ENCODE measurements at regions not wholly inside any gene's neighbourhood (a gene's known extent, or its start where the extent isn't known, plus 50 kb on each side); places are given as distances from the start of the nearest gene placed in this dataset.

DNA sequence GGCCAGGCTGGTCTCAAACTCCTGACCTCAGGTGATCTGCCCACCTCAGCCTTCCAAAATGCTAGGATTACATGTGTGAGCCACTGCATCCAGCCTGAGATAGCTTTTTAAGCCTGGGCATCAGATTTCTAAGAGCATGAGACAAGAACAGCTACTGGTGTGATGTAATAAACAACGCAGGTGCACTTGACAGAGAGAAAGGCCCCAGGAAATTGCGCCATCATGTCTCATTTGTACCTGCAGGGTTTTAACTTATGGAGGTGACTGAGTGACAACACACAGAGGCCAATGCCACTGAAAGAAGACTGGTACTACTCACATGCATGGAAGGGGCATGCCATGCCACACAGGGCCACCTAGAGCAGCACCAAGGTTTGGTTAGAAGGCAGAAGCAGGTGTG is 209.4 kb downstream of the SP3 start:
- TF ChIP-seq, protein P1, sequence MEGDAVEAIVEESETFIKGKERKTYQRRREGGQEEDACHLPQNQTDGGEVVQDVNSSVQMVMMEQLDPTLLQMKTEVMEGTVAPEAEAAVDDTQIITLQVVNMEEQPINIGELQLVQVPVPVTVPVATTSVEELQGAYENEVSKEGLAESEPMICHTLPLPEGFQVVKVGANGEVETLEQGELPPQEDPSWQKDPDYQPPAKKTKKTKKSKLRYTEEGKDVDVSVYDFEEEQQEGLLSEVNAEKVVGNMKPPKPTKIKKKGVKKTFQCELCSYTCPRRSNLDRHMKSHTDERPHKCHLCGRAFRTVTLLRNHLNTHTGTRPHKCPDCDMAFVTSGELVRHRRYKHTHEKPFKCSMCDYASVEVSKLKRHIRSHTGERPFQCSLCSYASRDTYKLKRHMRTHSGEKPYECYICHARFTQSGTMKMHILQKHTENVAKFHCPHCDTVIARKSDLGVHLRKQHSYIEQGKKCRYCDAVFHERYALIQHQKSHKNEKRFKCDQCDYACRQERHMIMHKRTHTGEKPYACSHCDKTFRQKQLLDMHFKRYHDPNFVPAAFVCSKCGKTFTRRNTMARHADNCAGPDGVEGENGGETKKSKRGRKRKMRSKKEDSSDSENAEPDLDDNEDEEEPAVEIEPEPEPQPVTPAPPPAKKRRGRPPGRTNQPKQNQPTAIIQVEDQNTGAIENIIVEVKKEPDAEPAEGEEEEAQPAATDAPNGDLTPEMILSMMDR (IDR thresholded peaks at IDR 0.05): no peak
- TF ChIP-seq, protein P2, sequence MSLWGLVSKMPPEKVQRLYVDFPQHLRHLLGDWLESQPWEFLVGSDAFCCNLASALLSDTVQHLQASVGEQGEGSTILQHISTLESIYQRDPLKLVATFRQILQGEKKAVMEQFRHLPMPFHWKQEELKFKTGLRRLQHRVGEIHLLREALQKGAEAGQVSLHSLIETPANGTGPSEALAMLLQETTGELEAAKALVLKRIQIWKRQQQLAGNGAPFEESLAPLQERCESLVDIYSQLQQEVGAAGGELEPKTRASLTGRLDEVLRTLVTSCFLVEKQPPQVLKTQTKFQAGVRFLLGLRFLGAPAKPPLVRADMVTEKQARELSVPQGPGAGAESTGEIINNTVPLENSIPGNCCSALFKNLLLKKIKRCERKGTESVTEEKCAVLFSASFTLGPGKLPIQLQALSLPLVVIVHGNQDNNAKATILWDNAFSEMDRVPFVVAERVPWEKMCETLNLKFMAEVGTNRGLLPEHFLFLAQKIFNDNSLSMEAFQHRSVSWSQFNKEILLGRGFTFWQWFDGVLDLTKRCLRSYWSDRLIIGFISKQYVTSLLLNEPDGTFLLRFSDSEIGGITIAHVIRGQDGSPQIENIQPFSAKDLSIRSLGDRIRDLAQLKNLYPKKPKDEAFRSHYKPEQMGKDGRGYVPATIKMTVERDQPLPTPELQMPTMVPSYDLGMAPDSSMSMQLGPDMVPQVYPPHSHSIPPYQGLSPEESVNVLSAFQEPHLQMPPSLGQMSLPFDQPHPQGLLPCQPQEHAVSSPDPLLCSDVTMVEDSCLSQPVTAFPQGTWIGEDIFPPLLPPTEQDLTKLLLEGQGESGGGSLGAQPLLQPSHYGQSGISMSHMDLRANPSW (CRISPR knock-in tag; conservative IDR thresholded peaks at IDR 0.05; ENCODE audit: low read depth): no peak
- TF ChIP-seq, protein P3, sequence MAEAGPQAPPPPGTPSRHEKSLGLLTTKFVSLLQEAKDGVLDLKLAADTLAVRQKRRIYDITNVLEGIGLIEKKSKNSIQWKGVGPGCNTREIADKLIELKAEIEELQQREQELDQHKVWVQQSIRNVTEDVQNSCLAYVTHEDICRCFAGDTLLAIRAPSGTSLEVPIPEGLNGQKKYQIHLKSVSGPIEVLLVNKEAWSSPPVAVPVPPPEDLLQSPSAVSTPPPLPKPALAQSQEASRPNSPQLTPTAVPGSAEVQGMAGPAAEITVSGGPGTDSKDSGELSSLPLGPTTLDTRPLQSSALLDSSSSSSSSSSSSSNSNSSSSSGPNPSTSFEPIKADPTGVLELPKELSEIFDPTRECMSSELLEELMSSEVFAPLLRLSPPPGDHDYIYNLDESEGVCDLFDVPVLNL (CRISPR knock-in tag; IDR thresholded peaks at IDR 0.05; ENCODE audit: borderline replicate concordance, low read depth): no peak
- TF ChIP-seq, protein P4, sequence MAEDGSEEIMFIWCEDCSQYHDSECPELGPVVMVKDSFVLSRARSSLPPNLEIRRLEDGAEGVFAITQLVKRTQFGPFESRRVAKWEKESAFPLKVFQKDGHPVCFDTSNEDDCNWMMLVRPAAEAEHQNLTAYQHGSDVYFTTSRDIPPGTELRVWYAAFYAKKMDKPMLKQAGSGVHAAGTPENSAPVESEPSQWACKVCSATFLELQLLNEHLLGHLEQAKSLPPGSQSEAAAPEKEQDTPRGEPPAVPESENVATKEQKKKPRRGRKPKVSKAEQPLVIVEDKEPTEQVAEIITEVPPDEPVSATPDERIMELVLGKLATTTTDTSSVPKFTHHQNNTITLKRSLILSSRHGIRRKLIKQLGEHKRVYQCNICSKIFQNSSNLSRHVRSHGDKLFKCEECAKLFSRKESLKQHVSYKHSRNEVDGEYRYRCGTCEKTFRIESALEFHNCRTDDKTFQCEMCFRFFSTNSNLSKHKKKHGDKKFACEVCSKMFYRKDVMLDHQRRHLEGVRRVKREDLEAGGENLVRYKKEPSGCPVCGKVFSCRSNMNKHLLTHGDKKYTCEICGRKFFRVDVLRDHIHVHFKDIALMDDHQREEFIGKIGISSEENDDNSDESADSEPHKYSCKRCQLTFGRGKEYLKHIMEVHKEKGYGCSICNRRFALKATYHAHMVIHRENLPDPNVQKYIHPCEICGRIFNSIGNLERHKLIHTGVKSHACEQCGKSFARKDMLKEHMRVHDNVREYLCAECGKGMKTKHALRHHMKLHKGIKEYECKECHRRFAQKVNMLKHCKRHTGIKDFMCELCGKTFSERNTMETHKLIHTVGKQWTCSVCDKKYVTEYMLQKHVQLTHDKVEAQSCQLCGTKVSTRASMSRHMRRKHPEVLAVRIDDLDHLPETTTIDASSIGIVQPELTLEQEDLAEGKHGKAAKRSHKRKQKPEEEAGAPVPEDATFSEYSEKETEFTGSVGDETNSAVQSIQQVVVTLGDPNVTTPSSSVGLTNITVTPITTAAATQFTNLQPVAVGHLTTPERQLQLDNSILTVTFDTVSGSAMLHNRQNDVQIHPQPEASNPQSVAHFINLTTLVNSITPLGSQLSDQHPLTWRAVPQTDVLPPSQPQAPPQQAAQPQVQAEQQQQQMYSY (CRISPR knock-in tag; IDR thresholded peaks at IDR 0.05): no peak
- TF ChIP-seq EMX1 (CRISPR knock-in tag; IDR thresholded peaks at IDR 0.05): no peak
- TF ChIP-seq MXD4 (CRISPR knock-in tag; IDR thresholded peaks at IDR 0.05; ENCODE audit: borderline replicate concordance): no peak
- no peak for TF ChIP-seq NFATC4 (CRISPR knock-in tag; IDR thresholded peaks at IDR 0.05)
- TF ChIP-seq, protein P5, sequence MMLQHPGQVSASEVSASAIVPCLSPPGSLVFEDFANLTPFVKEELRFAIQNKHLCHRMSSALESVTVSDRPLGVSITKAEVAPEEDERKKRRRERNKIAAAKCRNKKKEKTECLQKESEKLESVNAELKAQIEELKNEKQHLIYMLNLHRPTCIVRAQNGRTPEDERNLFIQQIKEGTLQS (CRISPR knock-in tag; conservative IDR thresholded peaks at IDR 0.05): no peak
- TF ChIP-seq, protein P6, sequence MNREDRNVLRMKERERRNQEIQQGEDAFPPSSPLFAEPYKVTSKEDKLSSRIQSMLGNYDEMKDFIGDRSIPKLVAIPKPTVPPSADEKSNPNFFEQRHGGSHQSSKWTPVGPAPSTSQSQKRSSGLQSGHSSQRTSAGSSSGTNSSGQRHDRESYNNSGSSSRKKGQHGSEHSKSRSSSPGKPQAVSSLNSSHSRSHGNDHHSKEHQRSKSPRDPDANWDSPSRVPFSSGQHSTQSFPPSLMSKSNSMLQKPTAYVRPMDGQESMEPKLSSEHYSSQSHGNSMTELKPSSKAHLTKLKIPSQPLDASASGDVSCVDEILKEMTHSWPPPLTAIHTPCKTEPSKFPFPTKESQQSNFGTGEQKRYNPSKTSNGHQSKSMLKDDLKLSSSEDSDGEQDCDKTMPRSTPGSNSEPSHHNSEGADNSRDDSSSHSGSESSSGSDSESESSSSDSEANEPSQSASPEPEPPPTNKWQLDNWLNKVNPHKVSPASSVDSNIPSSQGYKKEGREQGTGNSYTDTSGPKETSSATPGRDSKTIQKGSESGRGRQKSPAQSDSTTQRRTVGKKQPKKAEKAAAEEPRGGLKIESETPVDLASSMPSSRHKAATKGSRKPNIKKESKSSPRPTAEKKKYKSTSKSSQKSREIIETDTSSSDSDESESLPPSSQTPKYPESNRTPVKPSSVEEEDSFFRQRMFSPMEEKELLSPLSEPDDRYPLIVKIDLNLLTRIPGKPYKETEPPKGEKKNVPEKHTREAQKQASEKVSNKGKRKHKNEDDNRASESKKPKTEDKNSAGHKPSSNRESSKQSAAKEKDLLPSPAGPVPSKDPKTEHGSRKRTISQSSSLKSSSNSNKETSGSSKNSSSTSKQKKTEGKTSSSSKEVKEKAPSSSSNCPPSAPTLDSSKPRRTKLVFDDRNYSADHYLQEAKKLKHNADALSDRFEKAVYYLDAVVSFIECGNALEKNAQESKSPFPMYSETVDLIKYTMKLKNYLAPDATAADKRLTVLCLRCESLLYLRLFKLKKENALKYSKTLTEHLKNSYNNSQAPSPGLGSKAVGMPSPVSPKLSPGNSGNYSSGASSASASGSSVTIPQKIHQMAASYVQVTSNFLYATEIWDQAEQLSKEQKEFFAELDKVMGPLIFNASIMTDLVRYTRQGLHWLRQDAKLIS (CRISPR knock-in tag; IDR thresholded peaks at IDR 0.05; ENCODE audit: borderline replicate concordance): no peak
- TF ChIP-seq, protein P7, sequence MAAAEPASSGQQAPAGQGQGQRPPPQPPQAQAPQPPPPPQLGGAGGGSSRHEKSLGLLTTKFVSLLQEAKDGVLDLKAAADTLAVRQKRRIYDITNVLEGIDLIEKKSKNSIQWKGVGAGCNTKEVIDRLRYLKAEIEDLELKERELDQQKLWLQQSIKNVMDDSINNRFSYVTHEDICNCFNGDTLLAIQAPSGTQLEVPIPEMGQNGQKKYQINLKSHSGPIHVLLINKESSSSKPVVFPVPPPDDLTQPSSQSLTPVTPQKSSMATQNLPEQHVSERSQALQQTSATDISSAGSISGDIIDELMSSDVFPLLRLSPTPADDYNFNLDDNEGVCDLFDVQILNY (CRISPR knock-in tag; IDR thresholded peaks at IDR 0.05): no peak
- no peak for TF ChIP-seq ZNF219 (CRISPR knock-in tag; IDR thresholded peaks at IDR 0.05; ENCODE audit: borderline replicate concordance)
- TF ChIP-seq NR3C1 (CRISPR knock-in tag; conservative IDR thresholded peaks at IDR 0.05; ENCODE audit: low read depth): no peak
- TF ChIP-seq, protein P8, sequence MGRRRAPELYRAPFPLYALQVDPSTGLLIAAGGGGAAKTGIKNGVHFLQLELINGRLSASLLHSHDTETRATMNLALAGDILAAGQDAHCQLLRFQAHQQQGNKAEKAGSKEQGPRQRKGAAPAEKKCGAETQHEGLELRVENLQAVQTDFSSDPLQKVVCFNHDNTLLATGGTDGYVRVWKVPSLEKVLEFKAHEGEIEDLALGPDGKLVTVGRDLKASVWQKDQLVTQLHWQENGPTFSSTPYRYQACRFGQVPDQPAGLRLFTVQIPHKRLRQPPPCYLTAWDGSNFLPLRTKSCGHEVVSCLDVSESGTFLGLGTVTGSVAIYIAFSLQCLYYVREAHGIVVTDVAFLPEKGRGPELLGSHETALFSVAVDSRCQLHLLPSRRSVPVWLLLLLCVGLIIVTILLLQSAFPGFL (CRISPR knock-in tag; IDR thresholded peaks at IDR 0.05; ENCODE audit: borderline replicate concordance): no peak

Data from WTC11 (cell line).